HCT116 (cell line): ENCODE measurements at regions not wholly inside any gene's neighbourhood (a gene's known extent, or its start where the extent isn't known, plus 50 kb on each side); places are given as distances from the start of the nearest gene placed in this dataset.

Experiments
- ATAC-seq: fragments of 200-7000 bp; cut with Tn5 transposase; 2 replicates; pipeline ENCODE4 v1.9.1; 2020; ENCODE audit warnings: mild to moderate bottlenecking, moderate library complexity
- BruUV-seq: library from RNA; stranded (reverse); fragments of 400-500 nt; replicated peaks from 2 replicates; lab custom pipeline; 2021; lab: Mats Ljungman, UMichigan
- CTCF ChIA-PET: fragments of 300-600 bp; sonication (Branson Sonifier 250); formaldehyde crosslinking; loops from one replicate; lab custom pipeline; 2021; ENCODE audit warnings: antibody characterized with exemption; lab: Charles Lee
- POLR2A ChIA-PET: fragments of 300-600, 350-600 bp; sonication (Branson Sonifier 250); formaldehyde crosslinking; loops from one replicate; lab custom pipeline; 2021; ENCODE audit warnings: antibody characterized with exemption; lab: Charles Lee
- RAD21 ChIA-PET, 2 experiments: fragments of 300-600 bp; sonication (Branson Sonifier 250); formaldehyde crosslinking; loops; one replicate each; lab custom pipeline; 2023; ENCODE audit warnings: low total read pairs in 2 of 2; ENCODE audit not compliant: uncharacterized antibody in 2 of 2, unreplicated experiment in 2 of 2, low non-redundant PET in 1 of 2; lab: Charles Lee
- DNase-seq: peaks from one replicate; pipeline ENCODE4 v3.0.0-alpha.2; 2010; ENCODE audit warnings: low read depth, low spot score
- H2AFZ ChIP-seq: fragments of 200-600 bp; shearing (Covaris generic), sonication (generic); 2 replicates; pipeline ENCODE4 v1.6.1; 2017; ENCODE audit warnings: low read depth, mixed run types, mixed read lengths, antibody characterized with exemption, low read length; ENCODE audit not compliant: poor library complexity, severe bottlenecking
- H3K27ac ChIP-seq: 2 replicates; pipeline ENCODE4 v1.5.1; 2012; ENCODE audit warnings: low read depth, low read length
- H3K27me3 ChIP-seq: fragments of 200-600 bp; sonication (generic); 2 replicates; pipeline ENCODE4 v1.6.1; 2016; ENCODE audit warnings: mixed run types, low read length, mixed read lengths; ENCODE audit not compliant: insufficient read depth
- H3K36me3 ChIP-seq, 2 experiments: fragments of 200-500 bp in 1 of 2; fragments of 200-600 bp in 1 of 2; sonication (Bioruptor generic) in 1 of 2; sonication (generic) in 1 of 2; 2 replicates each; pipeline versions ENCODE4 v1.5.1 to v1.6.1; 2014 to 2016; ENCODE audit warnings: low read length in 2 of 2, inconsistent platforms in 1 of 2, mixed read lengths in 1 of 2, mixed run types in 1 of 2; ENCODE audit not compliant: insufficient read depth in 2 of 2, control insufficient read depth in 1 of 2
- H3K4me1 ChIP-seq, 2 experiments: fragments of 200-600 bp in 1 of 2; sonication (generic) in 1 of 2; 2 replicates each; pipeline versions ENCODE4 v1.5.1 to v1.6.1; 2012 to 2017; ENCODE audit warnings: low read length in 2 of 2, inconsistent platforms in 1 of 2, mild to moderate bottlenecking in 1 of 2, mixed read lengths in 1 of 2, mixed run types in 1 of 2, moderate library complexity in 1 of 2; ENCODE audit not compliant: insufficient read depth in 2 of 2, control insufficient read depth in 1 of 2
- H3K4me2 ChIP-seq: fragments of 200-600 bp; sonication (generic); 2 replicates; pipeline ENCODE4 v1.6.1; 2017; ENCODE audit warnings: mixed run types, low read length, mixed read lengths
- H3K4me3 ChIP-seq, 2 experiments: fragments of 200-600 bp in 1 of 2; sonication (generic) in 1 of 2; replicated peaks in 1 of 2; 2 replicates each; pipeline ENCODE4 v1.5.1; 2011 to 2016; ENCODE audit warnings: low read length in 2 of 2, control low read depth in 1 of 2, low read depth in 1 of 2, mild to moderate bottlenecking in 1 of 2, mixed read lengths in 1 of 2, mixed run types in 1 of 2
- H3K79me2 ChIP-seq: fragments of 200-600 bp; sonication (generic); 2 replicates; pipeline ENCODE4 v1.6.1; 2017; ENCODE audit warnings: mild to moderate bottlenecking, mixed run types, low read length, moderate library complexity, mixed read lengths; ENCODE audit not compliant: insufficient read depth
- H3K9ac ChIP-seq: fragments of 200-600 bp; sonication (generic); 2 replicates; pipeline ENCODE4 v1.6.1; 2016; ENCODE audit warnings: low read length, mixed read lengths
- H3K9me2 ChIP-seq: fragments of 200-600 bp; sonication (generic), shearing (Covaris generic); 2 replicates; pipeline ENCODE4 v1.6.1; 2017; ENCODE audit warnings: mixed run types, mild to moderate bottlenecking, moderate library complexity; ENCODE audit not compliant: insufficient read depth
- H3K9me3 ChIP-seq, 2 experiments: fragments of 200-500 bp in 1 of 2; fragments of 200-600 bp in 1 of 2; sonication (Bioruptor generic) in 1 of 2; sonication (generic) in 1 of 2; 2 replicates each; pipeline ENCODE4 v1.6.1; 2014 to 2017; ENCODE audit warnings: low read length in 2 of 2, mixed read lengths in 2 of 2, inconsistent platforms in 1 of 2, low read depth in 1 of 2, mild to moderate bottlenecking in 1 of 2, mixed run types in 1 of 2, moderate library complexity in 1 of 2; ENCODE audit not compliant: control insufficient read depth in 1 of 2, insufficient read depth in 1 of 2
- H4K20me1 ChIP-seq: fragments of 200-600 bp; sonication (generic), shearing (Covaris generic); 2 replicates; pipeline ENCODE4 v1.6.1; 2017; ENCODE audit warnings: mixed run types, mild to moderate bottlenecking, moderate library complexity; ENCODE audit not compliant: insufficient read depth
- ATF3 ChIP-seq: IDR thresholded peaks from 2 replicates; pipeline ENCODE4 v1.6.1; 2012
- CEBPB ChIP-seq: IDR thresholded peaks from 2 replicates; pipeline ENCODE4 v1.6.1; 2012; ENCODE audit warnings: low read depth
- CTCF ChIP-seq, 3 experiments: fragments of 200-600 bp in 1 of 3; sonication (generic) in 1 of 3; IDR thresholded peaks in 2 of 3; conservative IDR thresholded peaks in 1 of 3; 2 replicates each; pipeline ENCODE4 v1.5.1; 2012 to 2017; ENCODE audit warnings: low read depth in 2 of 3, low read length in 2 of 3, antibody characterized with exemption in 1 of 3, borderline replicate concordance in 1 of 3, control low read depth in 1 of 3, mild to moderate bottlenecking in 1 of 3, mixed read lengths in 1 of 3, mixed run types in 1 of 3, moderate library complexity in 1 of 3; ENCODE audit not compliant: insufficient read depth in 1 of 3
- ELF1 ChIP-seq: IDR thresholded peaks from 2 replicates; pipeline ENCODE4 v1.6.1; 2012; ENCODE audit warnings: low read depth, borderline replicate concordance
- EZH2 ChIP-seq: fragments of 200-600 bp; sonication (generic); IDR thresholded peaks from 2 replicates; pipeline ENCODE4 v1.6.1; 2017; ENCODE audit warnings: antibody characterized with exemption, mixed run types
- EZH2phosphoT487 ChIP-seq: fragments of 200-600 bp; IDR thresholded peaks from 2 replicates; pipeline ENCODE4 v1.6.1; 2018; ENCODE audit warnings: antibody characterized with exemption, borderline replicate concordance
- JUND ChIP-seq: IDR thresholded peaks from 2 replicates; pipeline ENCODE4 v1.6.1; 2012
- POLR2AphosphoS5 ChIP-seq: IDR thresholded peaks from 2 replicates; pipeline ENCODE4 v1.6.1; 2011; ENCODE audit warnings: mild to moderate bottlenecking, low read depth, low read length, moderate library complexity
- RAD21 ChIP-seq: IDR thresholded peaks from 2 replicates; pipeline ENCODE4 v1.6.1; 2012; ENCODE audit warnings: low read depth, mild to moderate bottlenecking
- SIN3A ChIP-seq: IDR thresholded peaks from 2 replicates; pipeline ENCODE4 v1.6.1; 2012; ENCODE audit warnings: low read depth
- SP1 ChIP-seq: IDR thresholded peaks from 2 replicates; pipeline ENCODE4 v1.6.1; 2012; ENCODE audit warnings: low read depth
- SRF ChIP-seq: IDR thresholded peaks from 2 replicates; pipeline ENCODE4 v1.6.1; 2012; ENCODE audit warnings: low read depth
- ZBTB33 ChIP-seq: IDR thresholded peaks from 2 replicates; pipeline ENCODE4 v1.6.1; 2011; ENCODE audit warnings: mild to moderate bottlenecking, low read length, moderate library complexity; ENCODE audit not compliant: insufficient replicate concordance; ENCODE audit errors: extremely low read depth
- ZFX ChIP-seq: fragments of 450-650 bp; IDR thresholded peaks from 2 replicates; pipeline ENCODE4 v1.6.1; 2017
- ZNF274 ChIP-seq: fragments of 200-500 bp; sonication (Bioruptor generic); IDR thresholded peaks from 2 replicates; pipeline ENCODE4 v1.6.1; 2014; ENCODE audit warnings: mild to moderate bottlenecking, low read depth, low read length, inconsistent platforms
- intact Hi-C: fragments of 100-400 bp; cut with micrococcal nuclease; formaldehyde crosslinking; loops from 2 replicates; pipeline ENCODE4 v1.10.0; 2022

- no peak for TF ChIP-seq SRF
- TF ChIP-seq RAD21, result no peak
- TF ChIP-seq ZFX, result no peak
- no peak for TF ChIP-seq ZNF274
- TF ChIP-seq ELF1, result no peak
- no peak for TF ChIP-seq SP1
- TF ChIP-seq ZBTB33, result no peak
- TF ChIP-seq EZH2phosphoT487, result no peak
- no peak for TF ChIP-seq EZH2
- no peak for TF ChIP-seq ATF3
- no peak for TF ChIP-seq SIN3A
- no peak for TF ChIP-seq CTCF (IDR thresholded peaks at IDR 0.05 in 2 of 3, conservative IDR thresholded peaks at IDR 0.05 in 1 of 3; ENCODE audit: borderline replicate concordance in 1 of 3, insufficient read depth in 1 of 3, low read depth in 2 of 3, low read length in 2 of 3)
- TF ChIP-seq POLR2AphosphoS5, result no peak
- no peak for TF ChIP-seq JUND
- no peak for TF ChIP-seq CEBPB
- TF ChIP-seq, all 23 proteins: peak for 0
- Histone ChIP-seq H4K20me1 (no peaks in the 10 kb centered on the region), H3K9me3 (no peaks in the 10 kb centered on the region), H2AFZ (no peak overlapping the region), H3K9me2 (no peaks in the 10 kb centered on the region), H3K4me3 (no peak overlapping the region), H3K36me3 (no peaks in the 10 kb centered on the region), H3K27me3 (no peaks in the 10 kb centered on the region), H3K27ac (no peak overlapping the region), H3K4me1 (peaks cover 15 to 18% of the 10 kb centered on the region in 2 experiments), H3K4me2 (no peak overlapping the region), H3K79me2 (no peaks in the 10 kb centered on the region), H3K9ac (no peak overlapping the region)
- intact Hi-C loops, result no loop called here
- no TSS peak for BruUV-seq
- CTCF ChIA-PET, result no interaction called here
- ATAC-seq (no peak), DNase-seq (no peak)
- RAD21 ChIA-PET, result no interaction called here
- POLR2A ChIA-PET, result no interaction called here
These were observed 66.8 kb upstream of the CDK1 start for GRCh38 chr10:60711496-60711895.
